H1 (cell line): ENCODE measurements at regions not wholly inside any gene's neighbourhood (a gene's known extent, or its start where the extent isn't known, plus 50 kb on each side); places are given as distances from the start of the nearest gene placed in this dataset.

ENCODE experiments used
- CTCF ChIA-PET: fragments of 300-600 bp; sonication (Branson Sonifier 250); formaldehyde crosslinking; loops from one replicate; lab custom pipeline; 2021; ENCODE audit not compliant: partially characterized antibody; lab: Charles Lee
- POLR2A ChIA-PET: fragments of 300-600 bp; sonication (Branson Sonifier 250); formaldehyde crosslinking; loops from one replicate; lab custom pipeline; 2021; ENCODE audit warnings: inconsistent platforms; ENCODE audit not compliant: partially characterized antibody; lab: Charles Lee
- DNase-seq, 2 experiments: peaks; one replicate each; pipeline versions ENCODE4 v3.0.0 to v3.0.0-alpha.2; 2010 to 2022; ENCODE audit warnings: low spot score in 2 of 2, low read depth in 1 of 2, mixed read lengths in 1 of 2
- FAIRE-seq: peaks from 2 replicates; lab custom pipeline; 2011; peaks lifted over from hg19 to GRCh38; lab: Jason Lieb, UNC
- H2AFZ ChIP-seq: 2 replicates; pipeline ENCODE4 v1.8.1; 2012; ENCODE audit warnings: low read length, inconsistent platforms
- H2AK5ac ChIP-seq: 2 replicates; pipeline ENCODE4 v1.6.1; 2013; ENCODE audit warnings: low read depth, low read length
- H2BK120ac ChIP-seq: replicated peaks from 2 replicates; pipeline ENCODE3; 2013; ENCODE audit warnings: low read depth, low read length, inconsistent platforms
- H2BK12ac ChIP-seq: 2 replicates; pipeline ENCODE4 v1.6.1; 2013; ENCODE audit warnings: low read depth, low read length
- H2BK15ac ChIP-seq: 2 replicates; pipeline ENCODE4 v1.6.1; 2013; ENCODE audit warnings: low read length
- H2BK20ac ChIP-seq: 2 replicates; pipeline ENCODE4 v1.6.1; 2013; ENCODE audit warnings: low read length
- H2BK5ac ChIP-seq: 2 replicates; pipeline ENCODE4 v1.6.1; 2013; ENCODE audit warnings: low read depth, low read length
- H3K14ac ChIP-seq: 2 replicates; pipeline ENCODE4 v1.6.1; 2013; ENCODE audit warnings: inconsistent platforms; ENCODE audit not compliant: insufficient read length
- H3K18ac ChIP-seq: 2 replicates; pipeline ENCODE4 v1.6.1; 2013; ENCODE audit warnings: low read length; ENCODE audit errors: extremely low read depth
- H3K23ac ChIP-seq: 2 replicates; pipeline ENCODE4 v1.6.1; 2013; ENCODE audit warnings: inconsistent platforms; ENCODE audit not compliant: insufficient read length
- H3K23me2 ChIP-seq: 2 replicates; pipeline ENCODE4 v1.6.1; 2013; ENCODE audit warnings: low read depth, low read length
- H3K27ac ChIP-seq: 2 replicates; pipeline ENCODE4 v1.6.1; 2011; ENCODE audit warnings: low read depth, low read length, inconsistent platforms
- H3K27me3 ChIP-seq, 4 experiments: replicated peaks in 1 of 4; 1 replicate in 1 of 4; 2 replicates in 3 of 4; pipeline versions ENCODE4 v1.6.1 to v1.8.1; 2011 to 2013; ENCODE audit warnings: low read length in 3 of 4, mild to moderate bottlenecking in 3 of 4, inconsistent platforms in 2 of 4, mixed read lengths in 2 of 4, moderate library complexity in 1 of 4; ENCODE audit not compliant: control insufficient read depth in 3 of 4, insufficient read depth in 3 of 4; ENCODE audit errors: extremely low read depth in 1 of 4
- H3K36me3 ChIP-seq, 4 experiments: 2 replicates each; pipeline versions ENCODE4 v1.6.1 to v1.8.1; 2011 to 2013; ENCODE audit warnings: mild to moderate bottlenecking in 4 of 4, low read length in 3 of 4, moderate library complexity in 2 of 4, control low read depth in 1 of 4, inconsistent platforms in 1 of 4; ENCODE audit not compliant: insufficient read depth in 4 of 4, control insufficient read depth in 2 of 4
- H3K4ac ChIP-seq: replicated peaks from 2 replicates; pipeline ENCODE3; 2013; ENCODE audit warnings: low read length, low read depth, mixed read lengths, inconsistent platforms; ENCODE audit not compliant: insufficient read length
- H3K4me1 ChIP-seq, 4 experiments: replicated peaks in 1 of 4; 1 replicate in 1 of 4; 2 replicates in 3 of 4; pipeline versions ENCODE4 v1.6.1 to v1.8.1; 2011 to 2013; ENCODE audit warnings: low read length in 3 of 4, inconsistent platforms in 2 of 4, mixed read lengths in 1 of 4; ENCODE audit not compliant: insufficient read depth in 4 of 4, control insufficient read depth in 3 of 4
- H3K4me2 ChIP-seq, 2 experiments: 2 replicates each; pipeline versions ENCODE4 v1.6.1 to v1.8.1; 2011 to 2013; ENCODE audit warnings: low read depth in 2 of 2, low read length in 2 of 2, control low read depth in 1 of 2, inconsistent platforms in 1 of 2, mild to moderate bottlenecking in 1 of 2; ENCODE audit not compliant: insufficient read depth in 1 of 2
- H3K4me3 ChIP-seq, 4 experiments: fragments of 200-600, 300-600 bp in 1 of 4; sonication (generic), shearing (Covaris generic), sonication (Bioruptor Twin) in 1 of 4; 2 replicates each; pipeline versions ENCODE4 v1.5.1 to v1.8.1; 2011 to 2016; ENCODE audit warnings: low read length in 4 of 4, low read depth in 3 of 4, control low read depth in 2 of 4, inconsistent platforms in 2 of 4, mild to moderate bottlenecking in 2 of 4, mixed read lengths in 1 of 4, moderate library complexity in 1 of 4; ENCODE audit not compliant: insufficient read depth in 2 of 4; ENCODE audit errors: extremely low read depth in 1 of 4
- H3K56ac ChIP-seq: replicated peaks from 2 replicates; pipeline ENCODE3; 2013; ENCODE audit warnings: low read depth, mild to moderate bottlenecking, mixed read lengths, low read length, inconsistent platforms; ENCODE audit not compliant: insufficient read length
- H3K79me1 ChIP-seq: 2 replicates; pipeline ENCODE4 v1.6.1; 2013; ENCODE audit warnings: low read depth, low read length, control low read depth
- H3K79me2 ChIP-seq, 2 experiments: 2 replicates each; pipeline versions ENCODE4 v1.6.1 to v1.8.1; 2012 to 2013; ENCODE audit warnings: low read length in 2 of 2, mild to moderate bottlenecking in 2 of 2, inconsistent platforms in 1 of 2; ENCODE audit not compliant: insufficient read depth in 2 of 2, control insufficient read depth in 1 of 2
- H3K9ac ChIP-seq, 4 experiments: replicated peaks in 1 of 4; 1 replicate in 1 of 4; 2 replicates in 3 of 4; pipeline versions ENCODE4 v1.6.1 to v1.8.1; 2011 to 2013; ENCODE audit warnings: low read depth in 3 of 4, low read length in 3 of 4, control low read depth in 2 of 4, mild to moderate bottlenecking in 2 of 4, moderate library complexity in 2 of 4, inconsistent platforms in 1 of 4; ENCODE audit errors: extremely low read depth in 1 of 4
- H3K9me3 ChIP-seq, 2 experiments: 2 replicates each; pipeline versions ENCODE4 v1.6.1 to v1.8.1; 2012 to 2013; ENCODE audit warnings: mild to moderate bottlenecking in 2 of 2, moderate library complexity in 2 of 2, control low read depth in 1 of 2, inconsistent platforms in 1 of 2, low read depth in 1 of 2, low read length in 1 of 2, mixed read lengths in 1 of 2; ENCODE audit not compliant: insufficient read depth in 2 of 2
- H4K20me1 ChIP-seq, 2 experiments: replicated peaks in 1 of 2; 2 replicates each; pipeline versions ENCODE3 to v1.8.1; 2011 to 2013; ENCODE audit warnings: inconsistent platforms in 2 of 2, low read length in 2 of 2, mild to moderate bottlenecking in 1 of 2; ENCODE audit not compliant: insufficient read depth in 2 of 2, control insufficient read depth in 1 of 2
- H4K5ac ChIP-seq: 2 replicates; pipeline ENCODE4 v1.6.1; 2013; ENCODE audit warnings: low read length, low read depth, mixed read lengths, inconsistent platforms; ENCODE audit not compliant: insufficient read length
- H4K8ac ChIP-seq: 2 replicates; pipeline ENCODE4 v1.8.0; 2013; ENCODE audit warnings: mild to moderate bottlenecking, moderate library complexity, low read length, inconsistent platforms; ENCODE audit not compliant: insufficient read depth; ENCODE audit errors: extremely low read depth
- H4K91ac ChIP-seq: replicated peaks from 2 replicates; pipeline ENCODE3; 2013; ENCODE audit warnings: low read length, mixed read lengths, inconsistent platforms; ENCODE audit not compliant: insufficient read length
- BRCA1 ChIP-seq: IDR thresholded peaks from 2 replicates; pipeline ENCODE4 v1.6.1; 2012; ENCODE audit warnings: low read depth, low read length, improper control_type of control experiment
- TF ChIP-seq, protein P1 (sequence below): fragments of 300-600 bp; sonication (generic); IDR thresholded peaks from 2 replicates; pipeline ENCODE4 v1.7.1; 2012; ENCODE audit warnings: low read length, moderate library complexity, mild to moderate bottlenecking, inconsistent platforms; ENCODE audit not compliant: insufficient replicate concordance

DNA sequence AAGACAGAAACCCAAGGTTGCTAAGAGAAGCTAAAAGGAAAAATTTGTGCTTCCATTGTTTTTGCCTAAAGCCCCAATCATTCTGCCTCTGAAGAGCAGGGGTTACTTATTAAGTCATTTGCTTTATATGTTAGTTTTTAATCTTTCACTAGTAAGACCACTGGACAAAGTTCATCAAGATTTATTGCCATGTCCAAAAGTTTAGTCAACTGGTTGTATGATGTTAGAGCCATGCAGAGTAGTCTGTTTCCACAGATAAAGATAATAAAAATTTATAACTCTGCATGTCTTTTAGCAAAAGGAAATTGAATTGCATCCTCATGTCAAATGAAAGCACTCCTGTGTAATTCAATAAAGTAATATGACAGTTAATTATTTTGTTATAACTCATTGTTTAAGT, 75.8 kb upstream of the PRKG2 start:
- Histone ChIP-seq H2BK12ac (no peak overlapping the region), H3K27ac (no peak overlapping the region), H4K8ac (no peak overlapping the region), H2AFZ (no peak overlapping the region), H3K9ac (no peak overlapping the region), H3K27me3 (peaks cover 0 to 1% (median 0%) of the 10 kb centered on the region in 4 experiments; a peak in 1 of 7 replicates), H2BK120ac (no peak overlapping the region), H2BK5ac (no peak overlapping the region), H4K5ac (no peak overlapping the region), H3K79me2 (no peaks in the 10 kb centered on the region), H3K4ac (no peak overlapping the region), H2BK15ac (no peak overlapping the region), H3K4me1 (no peaks in the 10 kb centered on the region), H3K36me3 (no peaks in the 10 kb centered on the region), H3K23ac (no peak overlapping the region), H3K56ac (no peak overlapping the region), H2AK5ac (no peak overlapping the region), H3K9me3 (no peaks in the 10 kb centered on the region), H2BK20ac (no peak overlapping the region), H3K23me2 (no peaks in the 10 kb centered on the region; the same call in 1 of the 2 replicates), H3K4me2 (no peak overlapping the region), H3K18ac (no peak overlapping the region), H3K14ac (no peak overlapping the region), H3K4me3 (no peak overlapping the region), H4K91ac (no peak overlapping the region), H3K79me1 (no peaks in the 10 kb centered on the region), H4K20me1 (no peaks in the 10 kb centered on the region)
- POLR2A ChIA-PET, result no interaction called here
- no peak for FAIRE-seq
- DNase-seq, result no peak
- CTCF ChIA-PET, result interaction anchor here (0.6 kb wide), 1 partner anchor 364 kb away, joined by 3 read pairs; no protein-coding TSS in a partner anchor
- TF ChIP-seq, protein P1, sequence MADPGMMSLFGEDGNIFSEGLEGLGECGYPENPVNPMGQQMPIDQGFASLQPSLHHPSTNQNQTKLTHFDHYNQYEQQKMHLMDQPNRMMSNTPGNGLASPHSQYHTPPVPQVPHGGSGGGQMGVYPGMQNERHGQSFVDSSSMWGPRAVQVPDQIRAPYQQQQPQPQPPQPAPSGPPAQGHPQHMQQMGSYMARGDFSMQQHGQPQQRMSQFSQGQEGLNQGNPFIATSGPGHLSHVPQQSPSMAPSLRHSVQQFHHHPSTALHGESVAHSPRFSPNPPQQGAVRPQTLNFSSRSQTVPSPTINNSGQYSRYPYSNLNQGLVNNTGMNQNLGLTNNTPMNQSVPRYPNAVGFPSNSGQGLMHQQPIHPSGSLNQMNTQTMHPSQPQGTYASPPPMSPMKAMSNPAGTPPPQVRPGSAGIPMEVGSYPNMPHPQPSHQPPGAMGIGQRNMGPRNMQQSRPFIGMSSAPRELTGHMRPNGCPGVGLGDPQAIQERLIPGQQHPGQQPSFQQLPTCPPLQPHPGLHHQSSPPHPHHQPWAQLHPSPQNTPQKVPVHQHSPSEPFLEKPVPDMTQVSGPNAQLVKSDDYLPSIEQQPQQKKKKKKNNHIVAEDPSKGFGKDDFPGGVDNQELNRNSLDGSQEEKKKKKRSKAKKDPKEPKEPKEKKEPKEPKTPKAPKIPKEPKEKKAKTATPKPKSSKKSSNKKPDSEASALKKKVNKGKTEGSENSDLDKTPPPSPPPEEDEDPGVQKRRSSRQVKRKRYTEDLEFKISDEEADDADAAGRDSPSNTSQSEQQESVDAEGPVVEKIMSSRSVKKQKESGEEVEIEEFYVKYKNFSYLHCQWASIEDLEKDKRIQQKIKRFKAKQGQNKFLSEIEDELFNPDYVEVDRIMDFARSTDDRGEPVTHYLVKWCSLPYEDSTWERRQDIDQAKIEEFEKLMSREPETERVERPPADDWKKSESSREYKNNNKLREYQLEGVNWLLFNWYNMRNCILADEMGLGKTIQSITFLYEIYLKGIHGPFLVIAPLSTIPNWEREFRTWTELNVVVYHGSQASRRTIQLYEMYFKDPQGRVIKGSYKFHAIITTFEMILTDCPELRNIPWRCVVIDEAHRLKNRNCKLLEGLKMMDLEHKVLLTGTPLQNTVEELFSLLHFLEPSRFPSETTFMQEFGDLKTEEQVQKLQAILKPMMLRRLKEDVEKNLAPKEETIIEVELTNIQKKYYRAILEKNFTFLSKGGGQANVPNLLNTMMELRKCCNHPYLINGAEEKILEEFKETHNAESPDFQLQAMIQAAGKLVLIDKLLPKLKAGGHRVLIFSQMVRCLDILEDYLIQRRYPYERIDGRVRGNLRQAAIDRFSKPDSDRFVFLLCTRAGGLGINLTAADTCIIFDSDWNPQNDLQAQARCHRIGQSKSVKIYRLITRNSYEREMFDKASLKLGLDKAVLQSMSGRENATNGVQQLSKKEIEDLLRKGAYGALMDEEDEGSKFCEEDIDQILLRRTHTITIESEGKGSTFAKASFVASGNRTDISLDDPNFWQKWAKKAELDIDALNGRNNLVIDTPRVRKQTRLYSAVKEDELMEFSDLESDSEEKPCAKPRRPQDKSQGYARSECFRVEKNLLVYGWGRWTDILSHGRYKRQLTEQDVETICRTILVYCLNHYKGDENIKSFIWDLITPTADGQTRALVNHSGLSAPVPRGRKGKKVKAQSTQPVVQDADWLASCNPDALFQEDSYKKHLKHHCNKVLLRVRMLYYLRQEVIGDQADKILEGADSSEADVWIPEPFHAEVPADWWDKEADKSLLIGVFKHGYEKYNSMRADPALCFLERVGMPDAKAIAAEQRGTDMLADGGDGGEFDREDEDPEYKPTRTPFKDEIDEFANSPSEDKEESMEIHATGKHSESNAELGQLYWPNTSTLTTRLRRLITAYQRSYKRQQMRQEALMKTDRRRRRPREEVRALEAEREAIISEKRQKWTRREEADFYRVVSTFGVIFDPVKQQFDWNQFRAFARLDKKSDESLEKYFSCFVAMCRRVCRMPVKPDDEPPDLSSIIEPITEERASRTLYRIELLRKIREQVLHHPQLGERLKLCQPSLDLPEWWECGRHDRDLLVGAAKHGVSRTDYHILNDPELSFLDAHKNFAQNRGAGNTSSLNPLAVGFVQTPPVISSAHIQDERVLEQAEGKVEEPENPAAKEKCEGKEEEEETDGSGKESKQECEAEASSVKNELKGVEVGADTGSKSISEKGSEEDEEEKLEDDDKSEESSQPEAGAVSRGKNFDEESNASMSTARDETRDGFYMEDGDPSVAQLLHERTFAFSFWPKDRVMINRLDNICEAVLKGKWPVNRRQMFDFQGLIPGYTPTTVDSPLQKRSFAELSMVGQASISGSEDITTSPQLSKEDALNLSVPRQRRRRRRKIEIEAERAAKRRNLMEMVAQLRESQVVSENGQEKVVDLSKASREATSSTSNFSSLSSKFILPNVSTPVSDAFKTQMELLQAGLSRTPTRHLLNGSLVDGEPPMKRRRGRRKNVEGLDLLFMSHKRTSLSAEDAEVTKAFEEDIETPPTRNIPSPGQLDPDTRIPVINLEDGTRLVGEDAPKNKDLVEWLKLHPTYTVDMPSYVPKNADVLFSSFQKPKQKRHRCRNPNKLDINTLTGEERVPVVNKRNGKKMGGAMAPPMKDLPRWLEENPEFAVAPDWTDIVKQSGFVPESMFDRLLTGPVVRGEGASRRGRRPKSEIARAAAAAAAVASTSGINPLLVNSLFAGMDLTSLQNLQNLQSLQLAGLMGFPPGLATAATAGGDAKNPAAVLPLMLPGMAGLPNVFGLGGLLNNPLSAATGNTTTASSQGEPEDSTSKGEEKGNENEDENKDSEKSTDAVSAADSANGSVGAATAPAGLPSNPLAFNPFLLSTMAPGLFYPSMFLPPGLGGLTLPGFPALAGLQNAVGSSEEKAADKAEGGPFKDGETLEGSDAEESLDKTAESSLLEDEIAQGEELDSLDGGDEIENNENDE, result no peak
- no peak for TF ChIP-seq BRCA1
